Osteocyte (in vitro differentiated cells): ENCODE measurements at regions not wholly inside any gene's neighbourhood (a gene's known extent, or its start where the extent isn't known, plus 50 kb on each side); places are given as distances from the start of the nearest gene placed in this dataset.

Source experiments
- DNase-seq: peaks from one replicate; pipeline ENCODE4 v3.0.0; 2021; ENCODE audit warnings: mixed read lengths; ENCODE audit not compliant: unreplicated experiment; ENCODE audit errors: extremely low spot score
- H3K27ac Mint-ChIP-seq: one replicate; pipeline ENCODE4 v1.8.0; 2021; ENCODE audit warnings: mild to moderate bottlenecking, mixed read lengths; ENCODE audit not compliant: unreplicated experiment
- H3K27me3 Mint-ChIP-seq: one replicate; pipeline ENCODE4 v1.8.0; 2021; ENCODE audit warnings: mixed read lengths; ENCODE audit not compliant: unreplicated experiment
- H3K36me3 Mint-ChIP-seq: one replicate; pipeline ENCODE4 v1.8.0; 2021; ENCODE audit warnings: mixed read lengths; ENCODE audit not compliant: unreplicated experiment
- H3K4me1 Mint-ChIP-seq: one replicate; pipeline ENCODE4 v1.8.0; 2021; ENCODE audit warnings: mixed read lengths; ENCODE audit not compliant: unreplicated experiment
- H3K4me3 Mint-ChIP-seq: one replicate; pipeline ENCODE4 v1.8.0; 2021; ENCODE audit warnings: mild to moderate bottlenecking, moderate library complexity, mixed read lengths; ENCODE audit not compliant: unreplicated experiment
- H3K9me3 Mint-ChIP-seq: one replicate; pipeline ENCODE4 v1.8.0; 2021; ENCODE audit warnings: mixed read lengths; ENCODE audit not compliant: unreplicated experiment
- TF ChIP-seq, protein P1 (sequence below): fragments of 200-600 bp; sonication (generic); IDR thresholded peaks from 2 replicates; pipeline ENCODE4 v1.5.0; 2021; ENCODE audit warnings: antibody characterized with exemption, mild to moderate bottlenecking, moderate library complexity

DNA sequence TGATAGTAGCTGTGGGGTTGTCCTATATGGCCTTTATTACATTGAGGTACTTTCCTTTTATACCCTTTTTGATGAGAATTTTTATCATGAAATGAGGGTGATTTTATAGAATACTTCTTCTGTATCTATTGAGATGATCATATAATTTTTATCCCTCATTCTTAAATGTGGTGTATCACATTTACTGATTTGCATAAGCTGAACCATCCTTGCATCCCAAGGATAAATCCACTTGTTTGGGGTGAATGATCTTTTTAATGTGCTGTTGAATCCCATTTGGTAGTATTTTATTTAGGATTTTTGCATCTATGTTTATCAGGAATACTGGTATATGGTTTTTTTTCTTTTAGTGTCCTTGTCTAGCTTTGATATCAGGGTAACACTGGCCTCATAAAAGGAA is 84.5 kb upstream of the IL6 start:
- Mint-ChIP-seq H3K4me3 (no peak overlapping the region), H3K36me3 (peaks cover 17% of the 10 kb centered on the region), H3K27ac (no peak overlapping the region), H3K27me3 (no peaks in the 10 kb centered on the region), H3K9me3 (peaks cover 39% of the 10 kb centered on the region), H3K4me1 (no peaks in the 10 kb centered on the region)
- TF ChIP-seq, protein P1, sequence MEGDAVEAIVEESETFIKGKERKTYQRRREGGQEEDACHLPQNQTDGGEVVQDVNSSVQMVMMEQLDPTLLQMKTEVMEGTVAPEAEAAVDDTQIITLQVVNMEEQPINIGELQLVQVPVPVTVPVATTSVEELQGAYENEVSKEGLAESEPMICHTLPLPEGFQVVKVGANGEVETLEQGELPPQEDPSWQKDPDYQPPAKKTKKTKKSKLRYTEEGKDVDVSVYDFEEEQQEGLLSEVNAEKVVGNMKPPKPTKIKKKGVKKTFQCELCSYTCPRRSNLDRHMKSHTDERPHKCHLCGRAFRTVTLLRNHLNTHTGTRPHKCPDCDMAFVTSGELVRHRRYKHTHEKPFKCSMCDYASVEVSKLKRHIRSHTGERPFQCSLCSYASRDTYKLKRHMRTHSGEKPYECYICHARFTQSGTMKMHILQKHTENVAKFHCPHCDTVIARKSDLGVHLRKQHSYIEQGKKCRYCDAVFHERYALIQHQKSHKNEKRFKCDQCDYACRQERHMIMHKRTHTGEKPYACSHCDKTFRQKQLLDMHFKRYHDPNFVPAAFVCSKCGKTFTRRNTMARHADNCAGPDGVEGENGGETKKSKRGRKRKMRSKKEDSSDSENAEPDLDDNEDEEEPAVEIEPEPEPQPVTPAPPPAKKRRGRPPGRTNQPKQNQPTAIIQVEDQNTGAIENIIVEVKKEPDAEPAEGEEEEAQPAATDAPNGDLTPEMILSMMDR, result no peak
- no peak for DNase-seq

DNA sequence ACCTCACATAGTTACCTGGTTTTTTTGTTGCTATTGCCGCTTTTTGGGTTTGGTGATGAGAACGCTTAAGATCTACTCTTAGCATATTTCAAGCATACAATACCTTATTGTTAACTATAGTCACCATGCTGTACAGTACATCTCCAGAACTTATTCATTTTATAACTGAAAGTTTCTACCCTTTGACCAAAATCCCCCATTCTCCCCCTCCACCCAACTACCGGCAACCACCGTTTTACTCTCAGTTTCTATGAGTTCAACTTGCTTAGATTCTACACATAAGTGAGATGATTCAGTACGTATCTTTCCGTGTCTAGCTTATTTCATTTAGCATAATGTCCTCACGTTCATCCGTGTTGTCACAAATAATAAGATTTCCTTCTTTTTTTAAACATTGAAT is 86.7 kb upstream of the IL6 start:
- H3K4me3 Mint-ChIP-seq, result no peak overlapping the region
- H3K36me3 Mint-ChIP-seq, result peaks cover 13% of the 10 kb centered on the region
- no peaks in the 10 kb centered on the region for H3K27me3 Mint-ChIP-seq

DNA sequence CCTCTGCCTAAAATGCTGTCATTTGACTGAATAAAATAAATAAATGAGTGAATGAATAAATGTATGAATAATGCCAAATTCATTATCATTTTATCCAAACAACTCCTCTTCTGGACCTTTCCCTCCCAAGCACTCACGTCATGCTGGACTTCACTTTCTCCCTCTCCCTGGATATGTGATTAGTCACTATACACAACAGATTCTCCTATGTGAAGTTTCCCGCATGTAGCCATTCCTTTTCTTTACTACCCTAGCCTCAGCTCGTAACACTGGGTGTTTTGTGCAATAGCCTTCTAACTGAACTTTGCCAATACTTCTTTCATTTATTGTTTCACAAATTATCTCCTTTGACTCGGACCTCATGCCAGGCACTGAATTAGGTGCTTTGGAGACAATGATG is 87.6 kb upstream of the IL6 start:
- Mint-ChIP-seq H3K4me1 (peaks cover 4% of the 10 kb centered on the region), H3K4me3 (no peak overlapping the region), H3K9me3 (peaks cover 25% of the 10 kb centered on the region), H3K27me3 (no peaks in the 10 kb centered on the region), H3K36me3 (peaks cover 13% of the 10 kb centered on the region), H3K27ac (no peak overlapping the region)
- DNase-seq, result no peak
- TF ChIP-seq, protein P1, result no peak

More for the DNA sequence above, 86.7 kb upstream of the IL6 start:
- DNase-seq, result no peak
- Mint-ChIP-seq H3K4me1 (no peaks in the 10 kb centered on the region), H3K9me3 (peaks cover 25% of the 10 kb centered on the region), H3K27ac (no peak overlapping the region)
- TF ChIP-seq, protein P1, result no peak

DNA sequence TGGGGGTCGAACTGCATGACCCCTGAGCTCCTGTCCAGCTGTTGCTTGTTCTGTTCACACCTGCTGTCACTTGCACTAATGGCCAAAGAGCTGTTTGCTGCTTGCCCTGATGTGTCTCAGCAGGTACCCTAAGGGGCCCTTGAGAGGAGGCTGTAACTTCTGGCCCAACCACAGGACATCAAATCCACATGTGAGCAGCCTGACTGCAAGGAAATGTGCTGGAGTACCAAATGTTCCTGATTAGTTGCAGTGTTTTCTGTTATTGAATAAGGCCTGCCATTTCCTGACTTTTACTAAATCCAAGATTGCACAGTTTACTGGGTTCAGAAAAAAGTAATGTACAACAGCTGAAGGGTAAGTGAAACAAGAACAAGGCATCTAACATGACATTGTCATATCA is 91.7 kb upstream of the IL6 start:
- no peaks in the 10 kb centered on the region for H3K27me3 Mint-ChIP-seq
- H3K4me1 Mint-ChIP-seq, result peaks cover 33% of the 10 kb centered on the region
- H3K36me3 Mint-ChIP-seq, result no peaks in the 10 kb centered on the region
- no peaks in the 10 kb centered on the region for H3K9me3 Mint-ChIP-seq
- no peak overlapping the region for H3K4me3 Mint-ChIP-seq
- DNase-seq, result no peak
- TF ChIP-seq, protein P1, result no peak
- no peak overlapping the region for H3K27ac Mint-ChIP-seq

DNA sequence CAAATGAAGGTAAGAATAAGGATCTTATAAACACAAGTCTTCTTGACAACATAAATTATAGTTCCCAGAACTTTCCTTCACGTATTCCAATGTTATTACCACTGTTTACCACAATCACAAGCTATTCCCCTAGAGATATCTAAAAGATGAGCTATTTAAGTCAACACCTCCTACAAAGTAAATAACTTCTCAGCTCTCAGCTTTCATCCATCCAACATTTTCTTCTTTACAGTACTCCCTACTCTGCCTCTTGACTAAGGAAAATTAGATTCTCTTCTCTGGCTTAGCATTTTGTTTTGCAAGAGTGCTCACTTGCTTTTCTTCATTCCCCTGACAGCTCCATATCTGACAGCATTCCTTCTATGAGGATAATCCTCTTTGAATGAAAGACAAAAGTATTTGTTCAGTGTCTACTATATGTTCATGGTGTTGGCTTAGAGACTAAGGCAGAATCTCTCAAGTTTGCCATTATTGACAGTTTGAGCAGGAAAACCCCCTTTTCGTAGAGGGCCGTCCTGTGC is 93.0 kb upstream of the IL6 start:
- Mint-ChIP-seq H3K36me3 (no peaks in the 10 kb centered on the region), H3K27ac (no peak overlapping the region), H3K4me1 (peaks cover 37% of the 10 kb centered on the region), H3K4me3 (no peak overlapping the region), H3K9me3 (no peaks in the 10 kb centered on the region), H3K27me3 (no peaks in the 10 kb centered on the region)
- TF ChIP-seq, protein P1, result no peak
- DNase-seq, result no peak
